WERI-Rb-1 (cell line): ENCODE measurements at regions not wholly inside any gene's neighbourhood (a gene's known extent, or its start where the extent isn't known, plus 50 kb on each side); places are given as distances from the start of the nearest gene placed in this dataset.

Experiments used
- DNase-seq: peaks from one replicate; pipeline ENCODE4 v3.0.0-alpha.2; 2020
- H3K27ac ChIP-seq: fragments of 250-450 bp; sonication (Bioruptor Pico); 2 replicates; pipeline ENCODE4 v1.5.1; 2020; ENCODE audit warnings: mild to moderate bottlenecking, moderate library complexity
- H3K27me3 ChIP-seq: fragments of 250-450 bp; sonication (Bioruptor Pico); 2 replicates; pipeline ENCODE4 v1.5.1; 2021; ENCODE audit warnings: mild to moderate bottlenecking, low read depth, moderate library complexity; ENCODE audit not compliant: insufficient read depth, severe bottlenecking
- H3K36me3 ChIP-seq: fragments of 250-450 bp; sonication (Bioruptor Pico); 2 replicates; pipeline ENCODE4 v1.5.1; 2020; ENCODE audit warnings: mild to moderate bottlenecking, moderate library complexity
- H3K4me3 ChIP-seq: 2 replicates; pipeline ENCODE4 v1.5.1; 2011; ENCODE audit warnings: low read depth, mild to moderate bottlenecking, control low read depth, low read length
- H3K9me3 ChIP-seq: fragments of 250-450 bp; sonication (Bioruptor Pico); 2 replicates; pipeline ENCODE4 v1.5.1; 2021; ENCODE audit warnings: mild to moderate bottlenecking, moderate library complexity; ENCODE audit not compliant: severe bottlenecking
- TF ChIP-seq, protein P1 (sequence below): IDR thresholded peaks from 2 replicates; pipeline ENCODE4 v1.5.1; 2011; ENCODE audit warnings: low read depth, mild to moderate bottlenecking, control low read depth, inconsistent platforms, low read length

- H3K4me3 ChIP-seq = no peak overlapping the region
- no peaks in the 10 kb centered on the region for H3K9me3 ChIP-seq
- TF ChIP-seq, protein P1, sequence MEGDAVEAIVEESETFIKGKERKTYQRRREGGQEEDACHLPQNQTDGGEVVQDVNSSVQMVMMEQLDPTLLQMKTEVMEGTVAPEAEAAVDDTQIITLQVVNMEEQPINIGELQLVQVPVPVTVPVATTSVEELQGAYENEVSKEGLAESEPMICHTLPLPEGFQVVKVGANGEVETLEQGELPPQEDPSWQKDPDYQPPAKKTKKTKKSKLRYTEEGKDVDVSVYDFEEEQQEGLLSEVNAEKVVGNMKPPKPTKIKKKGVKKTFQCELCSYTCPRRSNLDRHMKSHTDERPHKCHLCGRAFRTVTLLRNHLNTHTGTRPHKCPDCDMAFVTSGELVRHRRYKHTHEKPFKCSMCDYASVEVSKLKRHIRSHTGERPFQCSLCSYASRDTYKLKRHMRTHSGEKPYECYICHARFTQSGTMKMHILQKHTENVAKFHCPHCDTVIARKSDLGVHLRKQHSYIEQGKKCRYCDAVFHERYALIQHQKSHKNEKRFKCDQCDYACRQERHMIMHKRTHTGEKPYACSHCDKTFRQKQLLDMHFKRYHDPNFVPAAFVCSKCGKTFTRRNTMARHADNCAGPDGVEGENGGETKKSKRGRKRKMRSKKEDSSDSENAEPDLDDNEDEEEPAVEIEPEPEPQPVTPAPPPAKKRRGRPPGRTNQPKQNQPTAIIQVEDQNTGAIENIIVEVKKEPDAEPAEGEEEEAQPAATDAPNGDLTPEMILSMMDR = no peak
- no peaks in the 10 kb centered on the region for H3K27me3 ChIP-seq
- no peak overlapping the region for H3K27ac ChIP-seq
- DNase-seq = no peak
- no peaks in the 10 kb centered on the region for H3K36me3 ChIP-seq
Observed at GRCh38 chr6:122558080-122558479, 52.1 kb upstream of the PKIB start.
